Suppressor macrophage (primary cell): ENCODE measurements at regions not wholly inside any gene's neighbourhood (a gene's known extent, or its start where the extent isn't known, plus 50 kb on each side); places are given as distances from the start of the nearest gene placed in this dataset.
"Not testable (repeated sequence)": the region's sequence is repeated elsewhere in the genome, so short reads cannot be mapped to it uniquely, and the experiment has no call there.

ENCODE experiments used
- DNase-seq, 4 experiments: peaks; one replicate each; pipeline ENCODE4 v3.0.0-alpha.2; 2020 to 2022

- peak; percentile 41 to 72 (median 69) for DNase-seq
Observed at GRCh38 chr6:53446151-53446550, 97.4 kb upstream of the ELOVL5 start.

- no peak for DNase-seq
Observed at GRCh38 chr6:53441761-53442160, 93.0 kb upstream of the ELOVL5 start.

GRCh38 chr6:53441035-53441493, 92.3 kb upstream of the ELOVL5 start:
- DNase-seq, result peak in 1 of 4 experiments; percentile 36

GRCh38 chr6:53440336-53440945, 91.7 kb upstream of the ELOVL5 start:
- DNase-seq, result peak; percentile 60 to 82 (median 66)

- DNase-seq, result peak in 2 of 4 experiments; percentile 37 to 47
Observed at GRCh38 chr6:53439556-53439955, 90.8 kb upstream of the ELOVL5 start.

DNA sequence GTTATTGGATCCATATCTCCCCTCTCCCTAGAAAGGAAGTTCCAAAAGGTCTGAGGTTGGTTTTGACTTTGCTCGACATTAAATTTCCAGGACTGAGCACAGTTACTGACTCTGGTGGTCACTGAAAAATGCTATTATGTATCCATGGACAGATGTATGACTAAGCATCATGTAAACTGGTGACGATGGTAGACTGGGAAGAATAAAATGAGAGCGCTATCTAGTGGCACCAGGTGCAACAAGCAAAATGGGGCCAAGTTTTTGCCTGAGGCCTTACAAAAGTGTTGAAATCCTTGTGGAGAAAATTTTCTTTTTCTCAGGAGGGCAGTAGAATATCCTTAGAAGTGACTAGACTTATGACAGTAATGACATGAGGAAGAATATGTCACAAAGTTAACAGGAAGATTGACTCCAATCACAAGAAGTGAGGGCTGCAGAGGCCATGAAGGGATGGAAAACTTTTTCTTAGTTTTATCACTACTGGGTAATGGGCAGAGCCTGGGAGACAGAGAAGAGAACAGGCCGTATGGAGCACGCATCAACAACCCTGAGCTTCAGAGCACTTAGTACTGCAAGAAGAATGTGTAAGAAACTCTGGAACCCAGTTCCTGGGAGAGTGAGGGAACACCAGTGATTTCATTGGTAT, 88.9 kb upstream of the ELOVL5 start:
- peak; percentile 69 to 88 (median 77) for DNase-seq

- peak; percentile 56 to 78 (median 62) for DNase-seq
Observed at GRCh38 chr6:53436526-53437303, 88.0 kb upstream of the ELOVL5 start.

- no peak for DNase-seq
Observed at GRCh38 chr6:53433951-53434285, 85.2 kb upstream of the ELOVL5 start.

GRCh38 chr6:53433261-53433950, 84.7 kb upstream of the ELOVL5 start:
- peak; percentile 48 to 73 (median 63) for DNase-seq

DNA sequence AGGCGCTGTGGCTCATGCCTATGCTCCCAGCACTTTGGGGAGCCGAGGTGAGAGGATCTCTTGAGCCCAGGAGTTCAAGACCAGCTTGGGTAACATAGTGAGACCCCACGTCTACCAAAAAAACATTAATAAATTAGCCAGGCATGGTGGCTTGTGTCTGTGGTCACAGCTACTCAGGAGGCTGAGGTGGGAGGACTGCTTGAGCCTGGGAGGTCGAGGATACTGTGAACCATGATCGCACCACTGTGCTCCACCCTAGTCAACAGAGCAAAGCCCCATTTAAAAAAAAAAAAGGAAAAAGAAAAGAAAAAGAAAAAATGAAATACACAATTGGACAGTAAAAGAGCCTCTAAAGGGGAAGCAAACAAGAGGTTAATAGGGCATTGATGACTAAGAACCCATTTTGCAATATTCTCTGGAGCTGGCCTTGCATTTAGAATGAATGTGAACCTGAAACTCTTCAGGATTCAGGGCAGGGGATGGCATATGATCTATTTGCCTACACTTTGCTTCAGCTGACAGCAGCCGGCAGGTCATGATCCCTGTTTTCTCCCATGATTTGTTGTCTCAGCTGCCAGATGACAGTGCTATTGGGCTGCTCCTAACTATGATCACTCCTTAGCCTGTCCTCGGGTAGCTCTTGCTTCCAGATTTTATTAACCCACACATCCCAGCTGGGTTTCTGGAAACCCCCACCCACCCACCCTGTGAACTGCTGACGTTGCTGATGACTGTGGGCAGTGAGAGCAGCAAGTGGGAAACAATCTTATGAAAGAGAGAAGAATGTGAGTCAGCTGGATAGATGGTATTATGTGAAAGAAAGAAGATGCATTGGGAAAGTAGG, 83.8 kb upstream of the ELOVL5 start:
- peak; percentile 82 to 96 (median 89) for DNase-seq

DNA sequence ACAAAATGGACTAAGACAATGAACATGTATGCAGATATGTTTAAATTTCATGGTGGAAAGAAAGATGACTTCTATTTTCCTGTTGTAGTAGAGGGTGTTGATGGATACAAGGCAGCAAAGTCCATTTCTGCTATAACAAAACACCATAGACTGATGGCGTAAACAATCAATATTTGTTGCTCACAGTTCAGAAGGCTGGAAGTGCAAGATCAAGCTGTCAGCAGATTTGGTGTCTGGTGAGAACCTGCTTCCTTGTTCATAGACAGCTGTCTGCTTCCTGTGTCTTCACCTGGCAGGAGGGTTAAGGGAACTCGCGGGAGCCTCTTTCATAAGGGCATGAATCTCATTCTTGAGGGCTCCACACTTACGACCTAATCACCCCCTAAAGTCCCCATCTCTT, 83.0 kb upstream of the ELOVL5 start:
- peak in 3 of 4 experiments; percentile 45 to 51 (median 49) for DNase-seq

DNA sequence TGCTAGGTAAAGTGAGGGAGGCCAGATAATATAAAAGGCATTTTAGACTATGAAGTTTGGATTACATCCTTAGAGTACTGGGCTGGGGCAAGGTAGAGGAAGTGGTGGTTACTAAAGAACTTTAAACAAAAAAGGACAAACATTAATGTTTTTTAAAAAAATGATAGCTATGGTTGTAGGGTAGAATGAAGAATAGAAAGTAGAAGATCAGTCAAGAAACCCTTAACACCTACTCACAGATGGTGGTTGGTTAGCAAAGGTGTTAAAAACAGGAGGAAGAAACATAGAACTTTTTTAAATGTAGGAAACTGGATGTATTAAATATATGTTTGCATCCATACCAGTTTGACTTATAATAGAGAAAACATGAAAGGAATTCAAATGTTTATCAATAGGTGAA, 80.7 kb upstream of the ELOVL5 start:
- DNase-seq, result no peak

- DNase-seq, result no peak
Observed at GRCh38 chr6:53428886-53429285, 80.1 kb upstream of the ELOVL5 start.

- DNase-seq, result no peak
Observed at GRCh38 chr6:53426667-53427270, 78.0 kb upstream of the ELOVL5 start.

GRCh38 chr6:53426117-53426516, 77.4 kb upstream of the ELOVL5 start:
- DNase-seq, result no peak

- DNase-seq, result no peak
Observed at GRCh38 chr6:53424976-53425718, 76.4 kb upstream of the ELOVL5 start.

GRCh38 chr6:53424300-53424699, 75.5 kb upstream of the ELOVL5 start:
- no peak for DNase-seq

GRCh38 chr6:53423560-53423959, 74.8 kb upstream of the ELOVL5 start:
- not testable (repeated sequence) for DNase-seq

DNA sequence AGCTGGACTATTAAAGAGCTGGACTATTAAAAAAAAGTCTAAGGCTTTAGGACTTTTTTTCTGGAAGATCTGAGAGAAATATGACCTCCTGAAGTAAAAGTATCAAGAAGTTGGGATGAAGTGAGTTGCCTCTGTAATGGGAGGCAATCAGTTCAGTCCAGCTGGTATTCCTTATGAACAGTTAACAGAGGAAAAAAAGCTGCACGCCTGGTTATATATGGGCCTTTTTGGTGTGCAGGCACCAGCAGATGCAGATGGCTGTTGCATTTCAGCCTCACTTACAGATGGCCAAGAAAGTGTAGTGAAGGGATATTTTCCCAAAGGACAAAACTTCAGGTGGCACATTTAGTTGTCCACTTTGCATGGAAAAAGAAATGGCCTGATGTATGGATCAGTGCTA, 70.3 kb upstream of the ELOVL5 start:
- DNase-seq, result no peak

- no peak for DNase-seq
Observed at GRCh38 chr6:53418288-53418687, 69.5 kb upstream of the ELOVL5 start.

DNA sequence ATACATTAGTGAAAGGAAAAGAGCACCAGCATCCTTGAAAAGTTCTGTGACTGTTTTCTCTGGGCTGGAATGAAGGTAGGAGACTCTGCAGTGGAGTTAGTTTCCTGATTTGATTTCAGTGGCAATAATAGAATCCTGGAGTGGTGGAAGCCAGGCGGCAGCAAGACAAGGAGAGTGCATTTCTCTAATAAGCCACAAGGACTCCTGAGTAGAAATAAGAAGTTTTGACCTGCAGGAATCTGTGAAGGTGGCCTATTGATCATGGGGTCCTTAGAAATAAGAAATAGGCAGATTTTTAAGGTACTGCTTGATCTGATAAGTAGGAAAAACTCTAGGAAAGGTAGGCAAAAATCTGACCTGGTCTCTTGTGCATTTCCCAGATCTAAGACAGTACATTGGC, 68.4 kb upstream of the ELOVL5 start:
- DNase-seq, result no peak
